HCT116 (cell line): ENCODE measurements at regions not wholly inside any gene's neighbourhood (a gene's known extent, or its start where the extent isn't known, plus 50 kb on each side); places are given as distances from the start of the nearest gene placed in this dataset.

Experiments used
- ATAC-seq: fragments of 200-7000 bp; cut with Tn5 transposase; 2 replicates; pipeline ENCODE4 v1.9.1; 2020; ENCODE audit warnings: mild to moderate bottlenecking, moderate library complexity
- BruUV-seq: library from RNA; stranded (reverse); fragments of 400-500 nt; replicated peaks from 2 replicates; lab custom pipeline; 2021; lab: Mats Ljungman, UMichigan
- CTCF ChIA-PET: fragments of 300-600 bp; sonication (Branson Sonifier 250); formaldehyde crosslinking; loops from one replicate; lab custom pipeline; 2021; ENCODE audit warnings: antibody characterized with exemption; lab: Charles Lee
- POLR2A ChIA-PET: fragments of 300-600, 350-600 bp; sonication (Branson Sonifier 250); formaldehyde crosslinking; loops from one replicate; lab custom pipeline; 2021; ENCODE audit warnings: antibody characterized with exemption; lab: Charles Lee
- RAD21 ChIA-PET, 2 experiments: fragments of 300-600 bp; sonication (Branson Sonifier 250); formaldehyde crosslinking; loops; one replicate each; lab custom pipeline; 2023; ENCODE audit warnings: low total read pairs in 2 of 2; ENCODE audit not compliant: uncharacterized antibody in 2 of 2, unreplicated experiment in 2 of 2, low non-redundant PET in 1 of 2; lab: Charles Lee
- DNase-seq: peaks from one replicate; pipeline ENCODE4 v3.0.0-alpha.2; 2010; ENCODE audit warnings: low read depth, low spot score
- H2AFZ ChIP-seq: fragments of 200-600 bp; shearing (Covaris generic), sonication (generic); 2 replicates; pipeline ENCODE4 v1.6.1; 2017; ENCODE audit warnings: low read depth, mixed run types, mixed read lengths, antibody characterized with exemption, low read length; ENCODE audit not compliant: poor library complexity, severe bottlenecking
- H3K27ac ChIP-seq: 2 replicates; pipeline ENCODE4 v1.5.1; 2012; ENCODE audit warnings: low read depth, low read length
- H3K27me3 ChIP-seq: fragments of 200-600 bp; sonication (generic); 2 replicates; pipeline ENCODE4 v1.6.1; 2016; ENCODE audit warnings: mixed run types, low read length, mixed read lengths; ENCODE audit not compliant: insufficient read depth
- H3K36me3 ChIP-seq, 2 experiments: fragments of 200-500 bp in 1 of 2; fragments of 200-600 bp in 1 of 2; sonication (Bioruptor generic) in 1 of 2; sonication (generic) in 1 of 2; 2 replicates each; pipeline versions ENCODE4 v1.5.1 to v1.6.1; 2014 to 2016; ENCODE audit warnings: low read length in 2 of 2, inconsistent platforms in 1 of 2, mixed read lengths in 1 of 2, mixed run types in 1 of 2; ENCODE audit not compliant: insufficient read depth in 2 of 2, control insufficient read depth in 1 of 2
- H3K4me1 ChIP-seq, 2 experiments: fragments of 200-600 bp in 1 of 2; sonication (generic) in 1 of 2; 2 replicates each; pipeline versions ENCODE4 v1.5.1 to v1.6.1; 2012 to 2017; ENCODE audit warnings: low read length in 2 of 2, inconsistent platforms in 1 of 2, mild to moderate bottlenecking in 1 of 2, mixed read lengths in 1 of 2, mixed run types in 1 of 2, moderate library complexity in 1 of 2; ENCODE audit not compliant: insufficient read depth in 2 of 2, control insufficient read depth in 1 of 2
- H3K4me2 ChIP-seq: fragments of 200-600 bp; sonication (generic); 2 replicates; pipeline ENCODE4 v1.6.1; 2017; ENCODE audit warnings: mixed run types, low read length, mixed read lengths
- H3K4me3 ChIP-seq, 2 experiments: fragments of 200-600 bp in 1 of 2; sonication (generic) in 1 of 2; replicated peaks in 1 of 2; 2 replicates each; pipeline ENCODE4 v1.5.1; 2011 to 2016; ENCODE audit warnings: low read length in 2 of 2, control low read depth in 1 of 2, low read depth in 1 of 2, mild to moderate bottlenecking in 1 of 2, mixed read lengths in 1 of 2, mixed run types in 1 of 2
- H3K79me2 ChIP-seq: fragments of 200-600 bp; sonication (generic); 2 replicates; pipeline ENCODE4 v1.6.1; 2017; ENCODE audit warnings: mild to moderate bottlenecking, mixed run types, low read length, moderate library complexity, mixed read lengths; ENCODE audit not compliant: insufficient read depth
- H3K9ac ChIP-seq: fragments of 200-600 bp; sonication (generic); 2 replicates; pipeline ENCODE4 v1.6.1; 2016; ENCODE audit warnings: low read length, mixed read lengths
- H3K9me2 ChIP-seq: fragments of 200-600 bp; sonication (generic), shearing (Covaris generic); 2 replicates; pipeline ENCODE4 v1.6.1; 2017; ENCODE audit warnings: mixed run types, mild to moderate bottlenecking, moderate library complexity; ENCODE audit not compliant: insufficient read depth
- H3K9me3 ChIP-seq, 2 experiments: fragments of 200-500 bp in 1 of 2; fragments of 200-600 bp in 1 of 2; sonication (Bioruptor generic) in 1 of 2; sonication (generic) in 1 of 2; 2 replicates each; pipeline ENCODE4 v1.6.1; 2014 to 2017; ENCODE audit warnings: low read length in 2 of 2, mixed read lengths in 2 of 2, inconsistent platforms in 1 of 2, low read depth in 1 of 2, mild to moderate bottlenecking in 1 of 2, mixed run types in 1 of 2, moderate library complexity in 1 of 2; ENCODE audit not compliant: control insufficient read depth in 1 of 2, insufficient read depth in 1 of 2
- H4K20me1 ChIP-seq: fragments of 200-600 bp; sonication (generic), shearing (Covaris generic); 2 replicates; pipeline ENCODE4 v1.6.1; 2017; ENCODE audit warnings: mixed run types, mild to moderate bottlenecking, moderate library complexity; ENCODE audit not compliant: insufficient read depth
- CBX3 ChIP-seq: IDR thresholded peaks from 2 replicates; pipeline ENCODE4 v1.6.1; 2012; ENCODE audit warnings: low read depth
- CEBPB ChIP-seq: IDR thresholded peaks from 2 replicates; pipeline ENCODE4 v1.6.1; 2012; ENCODE audit warnings: low read depth
- EGR1 ChIP-seq: IDR thresholded peaks from 2 replicates; pipeline ENCODE4 v1.6.1; 2012; ENCODE audit warnings: low read depth
- EZH2 ChIP-seq: fragments of 200-600 bp; sonication (generic); IDR thresholded peaks from 2 replicates; pipeline ENCODE4 v1.6.1; 2017; ENCODE audit warnings: antibody characterized with exemption, mixed run types
- FOSL1 ChIP-seq: IDR thresholded peaks from 2 replicates; pipeline ENCODE4 v1.6.1; 2012; ENCODE audit warnings: low read depth
- JUND ChIP-seq: IDR thresholded peaks from 2 replicates; pipeline ENCODE4 v1.6.1; 2012
- POLR2A ChIP-seq: IDR thresholded peaks from 2 replicates; pipeline ENCODE4 v1.7.0; 2011; ENCODE audit warnings: borderline replicate concordance; ENCODE audit not compliant: insufficient read depth, insufficient read length; ENCODE audit errors: extremely low read depth
- POLR2AphosphoS5 ChIP-seq: IDR thresholded peaks from 2 replicates; pipeline ENCODE4 v1.6.1; 2011; ENCODE audit warnings: mild to moderate bottlenecking, low read depth, low read length, moderate library complexity
- RAD21 ChIP-seq: IDR thresholded peaks from 2 replicates; pipeline ENCODE4 v1.6.1; 2012; ENCODE audit warnings: low read depth, mild to moderate bottlenecking
- SIN3A ChIP-seq: IDR thresholded peaks from 2 replicates; pipeline ENCODE4 v1.6.1; 2012; ENCODE audit warnings: low read depth
- SRF ChIP-seq: IDR thresholded peaks from 2 replicates; pipeline ENCODE4 v1.6.1; 2012; ENCODE audit warnings: low read depth
- YY1 ChIP-seq: IDR thresholded peaks from 2 replicates; pipeline ENCODE4 v1.6.1; 2011; ENCODE audit warnings: low read length, low read depth, moderate library complexity, mild to moderate bottlenecking; ENCODE audit not compliant: insufficient replicate concordance; ENCODE audit errors: extremely low read depth
- ZFX ChIP-seq: fragments of 450-650 bp; IDR thresholded peaks from 2 replicates; pipeline ENCODE4 v1.6.1; 2017
- intact Hi-C: fragments of 100-400 bp; cut with micrococcal nuclease; formaldehyde crosslinking; loops from 2 replicates; pipeline ENCODE4 v1.10.0; 2022
- TF ChIP-seq, protein P1 (sequence below): IDR thresholded peaks from 2 replicates; pipeline ENCODE4 v1.6.1; 2012
- TF ChIP-seq, protein P2 (sequence below): IDR thresholded peaks from 2 replicates; pipeline ENCODE4 v1.6.1; 2012; ENCODE audit warnings: low read depth
- TF ChIP-seq, protein P3 (sequence below): IDR thresholded peaks from 2 replicates; pipeline ENCODE4 v1.6.1; 2012
- TF ChIP-seq, protein P4 (sequence below), 3 experiments: fragments of 200-600 bp in 1 of 3; sonication (generic) in 1 of 3; IDR thresholded peaks in 2 of 3; conservative IDR thresholded peaks in 1 of 3; 2 replicates each; pipeline ENCODE4 v1.5.1; 2012 to 2017; ENCODE audit warnings: low read depth in 2 of 3, low read length in 2 of 3, antibody characterized with exemption in 1 of 3, borderline replicate concordance in 1 of 3, control low read depth in 1 of 3, mild to moderate bottlenecking in 1 of 3, mixed read lengths in 1 of 3, mixed run types in 1 of 3, moderate library complexity in 1 of 3; ENCODE audit not compliant: insufficient read depth in 1 of 3

DNA sequence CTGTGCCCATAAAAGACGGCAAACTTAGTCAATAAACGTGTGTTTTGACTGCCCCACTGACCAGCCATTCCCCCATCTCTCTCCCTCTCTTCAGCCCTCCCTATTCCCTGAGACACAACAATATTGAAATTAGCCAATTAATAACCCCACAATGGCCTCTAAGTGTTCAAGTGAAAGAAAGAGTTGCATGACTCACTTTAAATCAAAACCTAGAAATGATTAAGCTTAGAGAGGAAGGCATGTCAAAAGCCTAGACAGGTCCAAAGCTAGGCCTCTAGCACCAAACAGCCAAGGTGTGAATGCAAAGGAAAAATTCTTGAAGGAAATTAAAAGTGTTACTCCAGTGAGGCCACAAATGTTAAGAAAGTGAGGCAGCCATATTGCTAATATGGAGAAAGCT lies 261.6 kb upstream of the TBX18 start:
- H3K79me2 ChIP-seq = no peaks in the 10 kb centered on the region
- POLR2A ChIA-PET = no interaction called here
- DNase-seq = no peak
- H3K9me2 ChIP-seq = no peaks in the 10 kb centered on the region
- no peak overlapping the region for H3K4me2 ChIP-seq
- H3K4me1 ChIP-seq = no peaks in the 10 kb centered on the region
- intact Hi-C loops = no loop called here
- H3K36me3 ChIP-seq = no peaks in the 10 kb centered on the region
- no peak overlapping the region for H3K4me3 ChIP-seq
- ATAC-seq = no peak
- no peaks in the 10 kb centered on the region for H4K20me1 ChIP-seq
- H3K9me3 ChIP-seq = no peaks in the 10 kb centered on the region
- H3K9ac ChIP-seq = no peak overlapping the region
- RAD21 ChIA-PET = no interaction called here
- peaks cover 4% of the 10 kb centered on the region; the same call in 1 of the 2 replicates for H3K27me3 ChIP-seq
- CTCF ChIA-PET = no interaction called here
- no peak overlapping the region for H3K27ac ChIP-seq
- BruUV-seq = no TSS peak
- TF ChIP-seq, protein P1, sequence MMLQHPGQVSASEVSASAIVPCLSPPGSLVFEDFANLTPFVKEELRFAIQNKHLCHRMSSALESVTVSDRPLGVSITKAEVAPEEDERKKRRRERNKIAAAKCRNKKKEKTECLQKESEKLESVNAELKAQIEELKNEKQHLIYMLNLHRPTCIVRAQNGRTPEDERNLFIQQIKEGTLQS = no peak
- TF ChIP-seq ZFX (no peak), CBX3 (no peak), RAD21 (no peak), POLR2AphosphoS5 (no peak), JUND (no peak), EZH2 (no peak), SRF (no peak), EGR1 (no peak), CEBPB (no peak), FOSL1 (no peak), POLR2A (no peak), YY1 (no peak), SIN3A (no peak)
- TF ChIP-seq, protein P2, sequence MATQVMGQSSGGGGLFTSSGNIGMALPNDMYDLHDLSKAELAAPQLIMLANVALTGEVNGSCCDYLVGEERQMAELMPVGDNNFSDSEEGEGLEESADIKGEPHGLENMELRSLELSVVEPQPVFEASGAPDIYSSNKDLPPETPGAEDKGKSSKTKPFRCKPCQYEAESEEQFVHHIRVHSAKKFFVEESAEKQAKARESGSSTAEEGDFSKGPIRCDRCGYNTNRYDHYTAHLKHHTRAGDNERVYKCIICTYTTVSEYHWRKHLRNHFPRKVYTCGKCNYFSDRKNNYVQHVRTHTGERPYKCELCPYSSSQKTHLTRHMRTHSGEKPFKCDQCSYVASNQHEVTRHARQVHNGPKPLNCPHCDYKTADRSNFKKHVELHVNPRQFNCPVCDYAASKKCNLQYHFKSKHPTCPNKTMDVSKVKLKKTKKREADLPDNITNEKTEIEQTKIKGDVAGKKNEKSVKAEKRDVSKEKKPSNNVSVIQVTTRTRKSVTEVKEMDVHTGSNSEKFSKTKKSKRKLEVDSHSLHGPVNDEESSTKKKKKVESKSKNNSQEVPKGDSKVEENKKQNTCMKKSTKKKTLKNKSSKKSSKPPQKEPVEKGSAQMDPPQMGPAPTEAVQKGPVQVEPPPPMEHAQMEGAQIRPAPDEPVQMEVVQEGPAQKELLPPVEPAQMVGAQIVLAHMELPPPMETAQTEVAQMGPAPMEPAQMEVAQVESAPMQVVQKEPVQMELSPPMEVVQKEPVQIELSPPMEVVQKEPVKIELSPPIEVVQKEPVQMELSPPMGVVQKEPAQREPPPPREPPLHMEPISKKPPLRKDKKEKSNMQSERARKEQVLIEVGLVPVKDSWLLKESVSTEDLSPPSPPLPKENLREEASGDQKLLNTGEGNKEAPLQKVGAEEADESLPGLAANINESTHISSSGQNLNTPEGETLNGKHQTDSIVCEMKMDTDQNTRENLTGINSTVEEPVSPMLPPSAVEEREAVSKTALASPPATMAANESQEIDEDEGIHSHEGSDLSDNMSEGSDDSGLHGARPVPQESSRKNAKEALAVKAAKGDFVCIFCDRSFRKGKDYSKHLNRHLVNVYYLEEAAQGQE = no peak
- TF ChIP-seq, protein P3, sequence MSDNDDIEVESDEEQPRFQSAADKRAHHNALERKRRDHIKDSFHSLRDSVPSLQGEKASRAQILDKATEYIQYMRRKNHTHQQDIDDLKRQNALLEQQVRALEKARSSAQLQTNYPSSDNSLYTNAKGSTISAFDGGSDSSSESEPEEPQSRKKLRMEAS = no peak
- TF ChIP-seq, protein P4, sequence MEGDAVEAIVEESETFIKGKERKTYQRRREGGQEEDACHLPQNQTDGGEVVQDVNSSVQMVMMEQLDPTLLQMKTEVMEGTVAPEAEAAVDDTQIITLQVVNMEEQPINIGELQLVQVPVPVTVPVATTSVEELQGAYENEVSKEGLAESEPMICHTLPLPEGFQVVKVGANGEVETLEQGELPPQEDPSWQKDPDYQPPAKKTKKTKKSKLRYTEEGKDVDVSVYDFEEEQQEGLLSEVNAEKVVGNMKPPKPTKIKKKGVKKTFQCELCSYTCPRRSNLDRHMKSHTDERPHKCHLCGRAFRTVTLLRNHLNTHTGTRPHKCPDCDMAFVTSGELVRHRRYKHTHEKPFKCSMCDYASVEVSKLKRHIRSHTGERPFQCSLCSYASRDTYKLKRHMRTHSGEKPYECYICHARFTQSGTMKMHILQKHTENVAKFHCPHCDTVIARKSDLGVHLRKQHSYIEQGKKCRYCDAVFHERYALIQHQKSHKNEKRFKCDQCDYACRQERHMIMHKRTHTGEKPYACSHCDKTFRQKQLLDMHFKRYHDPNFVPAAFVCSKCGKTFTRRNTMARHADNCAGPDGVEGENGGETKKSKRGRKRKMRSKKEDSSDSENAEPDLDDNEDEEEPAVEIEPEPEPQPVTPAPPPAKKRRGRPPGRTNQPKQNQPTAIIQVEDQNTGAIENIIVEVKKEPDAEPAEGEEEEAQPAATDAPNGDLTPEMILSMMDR (IDR thresholded peaks at IDR 0.05 in 2 of 3, conservative IDR thresholded peaks at IDR 0.05 in 1 of 3; ENCODE audit: borderline replicate concordance in 1 of 3, insufficient read depth in 1 of 3, low read depth in 2 of 3, low read length in 2 of 3) = no peak
- TF ChIP-seq, all 23 proteins: peak for 0
- no peak overlapping the region for H2AFZ ChIP-seq
